GM12878 (cell line): ENCODE measurements at regions not wholly inside any gene's neighbourhood (a gene's known extent, or its start where the extent isn't known, plus 50 kb on each side); places are given as distances from the start of the nearest gene placed in this dataset.

Experiments used
- ATAC-seq: fragments of 200-7000 bp; cut with Tn5 transposase; 3 replicates; pipeline ENCODE4 v1.9.1; 2020; ENCODE audit warnings: mild to moderate bottlenecking, moderate library complexity
- BruUV-seq: library from RNA; stranded (reverse); fragments of 400-500 nt; replicated peaks from 2 replicates; lab custom pipeline; 2021; lab: Mats Ljungman, UMichigan
- CTCF ChIA-PET: fragments of 300-600 bp; sonication (Branson Sonifier 250); formaldehyde crosslinking; extraction: SDS; loops from one replicate; lab custom pipeline; 2021; ENCODE audit warnings: inconsistent platforms; lab: Yijun Ruan, JAX
- POLR2A ChIA-PET: fragments of 350-600 bp; formaldehyde crosslinking; extraction: SDS; loops from one replicate; lab custom pipeline; 2021; ENCODE audit warnings: inconsistent platforms; lab: Charles Lee
- RAD21 ChIA-PET: fragments of 300-600 bp; sonication (Branson Sonifier 250); formaldehyde crosslinking; loops from one replicate; lab custom pipeline; 2023; ENCODE audit warnings: antibody characterized with exemption; ENCODE audit not compliant: unreplicated experiment; lab: Charles Lee
- SMC1A ChIA-PET: fragments of 300-600 bp; sonication (Branson Sonifier 250); formaldehyde crosslinking; loops from one replicate; lab custom pipeline; 2023; ENCODE audit not compliant: unreplicated experiment, uncharacterized antibody; lab: Charles Lee
- DNase-seq: peaks from one replicate; pipeline ENCODE4 v3.0.0-alpha.2; 2011; ENCODE audit warnings: low read depth, low spot score
- FAIRE-seq: peaks from 3 replicates; lab custom pipeline; 2011; peaks lifted over from hg19 to GRCh38; lab: Jason Lieb, UNC
- H2AFZ ChIP-seq: 2 replicates; pipeline ENCODE4 v1.6.0; 2011; ENCODE audit warnings: low read depth, low read length, control low read depth; ENCODE audit not compliant: control insufficient read depth
- H3K27ac ChIP-seq: 2 replicates; pipeline ENCODE4 v1.5.1; 2011; ENCODE audit warnings: control low read depth; ENCODE audit not compliant: control insufficient read depth, insufficient read depth
- H3K27me3 ChIP-seq, 2 experiments: replicated peaks in 1 of 2; 2 replicates each; pipeline versions ENCODE4 v1.6.0 to v1.6.1; 2011; ENCODE audit warnings: low read length in 1 of 2; ENCODE audit not compliant: control insufficient read depth in 2 of 2, insufficient read depth in 2 of 2
- H3K36me3 ChIP-seq, 2 experiments: 2 replicates each; pipeline ENCODE4 v1.5.1; 2011; ENCODE audit warnings: low read length in 1 of 2; ENCODE audit not compliant: control insufficient read depth in 2 of 2, insufficient read depth in 2 of 2
- H3K4me1 ChIP-seq: 2 replicates; pipeline ENCODE4 v1.6.1; 2011; ENCODE audit warnings: mild to moderate bottlenecking, low read length, moderate library complexity, mixed read lengths; ENCODE audit not compliant: control insufficient read depth, insufficient read depth
- H3K4me2 ChIP-seq: 2 replicates; pipeline ENCODE4 v1.6.0; 2011; ENCODE audit warnings: control low read depth; ENCODE audit not compliant: control insufficient read depth, insufficient read depth
- H3K4me3 ChIP-seq: fragments of 200-600 bp; sonication (generic); 2 replicates; pipeline ENCODE4 v1.5.1; 2016
- H3K79me2 ChIP-seq: 2 replicates; pipeline ENCODE4 v1.6.0; 2011; ENCODE audit warnings: low read length; ENCODE audit not compliant: control insufficient read depth, insufficient read depth
- H3K9ac ChIP-seq: 2 replicates; pipeline ENCODE4 v1.8.0; 2011; ENCODE audit warnings: low read length, control low read depth, mixed read lengths; ENCODE audit not compliant: control insufficient read depth, insufficient read depth
- H3K9me3 ChIP-seq: replicated peaks from 3 replicates; pipeline ENCODE4 v1.5.1; 2011; ENCODE audit warnings: mild to moderate bottlenecking, low read length; ENCODE audit not compliant: control insufficient read depth, insufficient read depth
- H4K20me1 ChIP-seq: 2 replicates; pipeline ENCODE4 v1.6.0; 2011; ENCODE audit not compliant: control insufficient read depth, insufficient read depth
- GATAD2B ChIP-seq: fragments of 450-650 bp; conservative IDR thresholded peaks from 2 replicates; pipeline ENCODE4 v1.6.1; 2017; ENCODE audit warnings: low read depth, mild to moderate bottlenecking, moderate library complexity
- JUND ChIP-seq: IDR thresholded peaks from 2 replicates; pipeline ENCODE4 v1.6.1; 2012; ENCODE audit warnings: low read depth, mild to moderate bottlenecking, low read length, improper control_type of control experiment, moderate library complexity
- WGBS: methylation state at CpG from one replicate; pipeline ENCODE4 v1.1.6; 2016; ENCODE audit warnings: low lambda C conversion rate; ENCODE audit not compliant: insufficient replicate concordance, insufficient coverage; ENCODE audit errors: missing lambda C conversion rate; 5-methylcytosine and 5-hydroxymethylcytosine counted together
- in situ Hi-C: fragments of 300-500 bp; cut with MboI; formaldehyde crosslinking; loops from 9 replicates; pipeline ENCODE4 v1.14.3; 2018; ENCODE audit warnings: mixed read lengths
- intact Hi-C: fragments of 100-400 bp; cut with micrococcal nuclease; formaldehyde crosslinking; loops from one replicate; pipeline ENCODE4 v1.14.2; 2022; ENCODE audit not compliant: unreplicated experiment
- TF ChIP-seq, protein P1 (sequence below): fragments of 450-650 bp; IDR thresholded peaks from 2 replicates; pipeline ENCODE4 v1.6.1; 2016; ENCODE audit warnings: mild to moderate bottlenecking, moderate library complexity, borderline replicate concordance
- TF ChIP-seq, protein P2 (sequence below): fragments of 450-650 bp; IDR thresholded peaks from 2 replicates; pipeline ENCODE4 v1.6.1; 2017; ENCODE audit warnings: borderline replicate concordance

GRCh38 chr17:77838748-77839697 is 119.5 kb upstream of the TNRC6C start:
- intact Hi-C loops: loop anchor here (10.0 kb wide), 1 partner anchor 46 kb away; no protein-coding TSS in a partner anchor
- Histone ChIP-seq H3K9ac (no peak overlapping the region), H3K4me3 (no peak overlapping the region), H2AFZ (no peak overlapping the region), H3K4me1 (peaks cover 10% of the 10 kb centered on the region), H3K79me2 (no peaks in the 10 kb centered on the region), H3K27ac (no peak overlapping the region), H3K27me3 (no peaks in the 10 kb centered on the region; a peak in 1 of 4 replicates), H3K4me2 (no peak overlapping the region), H3K36me3 (no peaks in the 10 kb centered on the region), H4K20me1 (no peaks in the 10 kb centered on the region), H3K9me3 (no peaks in the 10 kb centered on the region; the same call in 2 of the 3 replicates)
- no peak for DNase-seq
- in situ Hi-C loops: no loop called here
- WGBS: 46% methylated on average over 20 of the region's 23 CpGs
- ChIA-PET POLR2A (no interaction called here), RAD21 (interaction anchor here (1.4 kb wide), 1 partner anchor 28 kb away, joined by 3 read pairs; no protein-coding TSS in a partner anchor), SMC1A (no interaction called here), CTCF (no interaction called here)
- FAIRE-seq: no peak
- BruUV-seq: no TSS peak
- no peak for ATAC-seq
- TF ChIP-seq, protein P1, sequence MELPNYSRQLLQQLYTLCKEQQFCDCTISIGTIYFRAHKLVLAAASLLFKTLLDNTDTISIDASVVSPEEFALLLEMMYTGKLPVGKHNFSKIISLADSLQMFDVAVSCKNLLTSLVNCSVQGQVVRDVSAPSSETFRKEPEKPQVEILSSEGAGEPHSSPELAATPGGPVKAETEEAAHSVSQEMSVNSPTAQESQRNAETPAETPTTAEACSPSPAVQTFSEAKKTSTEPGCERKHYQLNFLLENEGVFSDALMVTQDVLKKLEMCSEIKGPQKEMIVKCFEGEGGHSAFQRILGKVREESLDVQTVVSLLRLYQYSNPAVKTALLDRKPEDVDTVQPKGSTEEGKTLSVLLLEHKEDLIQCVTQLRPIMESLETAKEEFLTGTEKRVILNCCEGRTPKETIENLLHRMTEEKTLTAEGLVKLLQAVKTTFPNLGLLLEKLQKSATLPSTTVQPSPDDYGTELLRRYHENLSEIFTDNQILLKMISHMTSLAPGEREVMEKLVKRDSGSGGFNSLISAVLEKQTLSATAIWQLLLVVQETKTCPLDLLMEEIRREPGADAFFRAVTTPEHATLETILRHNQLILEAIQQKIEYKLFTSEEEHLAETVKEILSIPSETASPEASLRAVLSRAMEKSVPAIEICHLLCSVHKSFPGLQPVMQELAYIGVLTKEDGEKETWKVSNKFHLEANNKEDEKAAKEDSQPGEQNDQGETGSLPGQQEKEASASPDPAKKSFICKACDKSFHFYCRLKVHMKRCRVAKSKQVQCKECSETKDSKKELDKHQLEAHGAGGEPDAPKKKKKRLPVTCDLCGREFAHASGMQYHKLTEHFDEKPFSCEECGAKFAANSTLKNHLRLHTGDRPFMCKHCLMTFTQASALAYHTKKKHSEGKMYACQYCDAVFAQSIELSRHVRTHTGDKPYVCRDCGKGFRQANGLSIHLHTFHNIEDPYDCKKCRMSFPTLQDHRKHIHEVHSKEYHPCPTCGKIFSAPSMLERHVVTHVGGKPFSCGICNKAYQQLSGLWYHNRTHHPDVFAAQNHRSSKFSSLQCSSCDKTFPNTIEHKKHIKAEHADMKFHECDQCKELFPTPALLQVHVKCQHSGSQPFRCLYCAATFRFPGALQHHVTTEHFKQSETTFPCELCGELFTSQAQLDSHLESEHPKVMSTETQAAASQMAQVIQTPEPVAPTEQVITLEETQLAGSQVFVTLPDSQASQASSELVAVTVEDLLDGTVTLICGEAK: peak; percentile 49; the same call in 1 of the 2 replicates
- TF ChIP-seq JUND (no peak), GATAD2B (no peak)
- TF ChIP-seq, protein P2, sequence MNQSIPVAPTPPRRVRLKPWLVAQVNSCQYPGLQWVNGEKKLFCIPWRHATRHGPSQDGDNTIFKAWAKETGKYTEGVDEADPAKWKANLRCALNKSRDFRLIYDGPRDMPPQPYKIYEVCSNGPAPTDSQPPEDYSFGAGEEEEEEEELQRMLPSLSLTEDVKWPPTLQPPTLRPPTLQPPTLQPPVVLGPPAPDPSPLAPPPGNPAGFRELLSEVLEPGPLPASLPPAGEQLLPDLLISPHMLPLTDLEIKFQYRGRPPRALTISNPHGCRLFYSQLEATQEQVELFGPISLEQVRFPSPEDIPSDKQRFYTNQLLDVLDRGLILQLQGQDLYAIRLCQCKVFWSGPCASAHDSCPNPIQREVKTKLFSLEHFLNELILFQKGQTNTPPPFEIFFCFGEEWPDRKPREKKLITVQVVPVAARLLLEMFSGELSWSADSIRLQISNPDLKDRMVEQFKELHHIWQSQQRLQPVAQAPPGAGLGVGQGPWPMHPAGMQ: no peak
